ENCODE measurements at regions not wholly inside any gene's neighbourhood (a gene's known extent, or its start where the extent isn't known, plus 50 kb on each side); places are given as distances from the start of the nearest gene placed in this dataset.

DNA sequence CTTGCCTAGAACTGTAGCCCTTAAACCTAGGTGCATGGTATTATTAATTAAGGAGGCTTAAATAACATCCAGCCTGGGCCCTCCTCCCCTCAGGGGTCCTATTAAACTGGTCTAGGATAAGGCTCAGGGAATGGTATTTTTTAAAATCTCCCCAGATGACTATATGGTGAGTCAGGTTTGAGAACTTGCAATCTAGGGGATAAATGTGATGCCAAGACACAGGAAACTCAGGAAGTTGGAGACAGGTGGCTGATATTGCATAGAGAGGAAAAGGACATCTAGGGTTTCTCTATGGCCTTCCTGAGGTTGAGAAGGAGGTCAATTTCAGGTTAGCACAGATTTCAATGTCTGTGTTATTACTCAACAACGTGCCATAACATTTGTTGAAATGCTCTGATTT, 581.0 kb downstream of the TLE1 start:
- DNase-seq, result no peak

DNA sequence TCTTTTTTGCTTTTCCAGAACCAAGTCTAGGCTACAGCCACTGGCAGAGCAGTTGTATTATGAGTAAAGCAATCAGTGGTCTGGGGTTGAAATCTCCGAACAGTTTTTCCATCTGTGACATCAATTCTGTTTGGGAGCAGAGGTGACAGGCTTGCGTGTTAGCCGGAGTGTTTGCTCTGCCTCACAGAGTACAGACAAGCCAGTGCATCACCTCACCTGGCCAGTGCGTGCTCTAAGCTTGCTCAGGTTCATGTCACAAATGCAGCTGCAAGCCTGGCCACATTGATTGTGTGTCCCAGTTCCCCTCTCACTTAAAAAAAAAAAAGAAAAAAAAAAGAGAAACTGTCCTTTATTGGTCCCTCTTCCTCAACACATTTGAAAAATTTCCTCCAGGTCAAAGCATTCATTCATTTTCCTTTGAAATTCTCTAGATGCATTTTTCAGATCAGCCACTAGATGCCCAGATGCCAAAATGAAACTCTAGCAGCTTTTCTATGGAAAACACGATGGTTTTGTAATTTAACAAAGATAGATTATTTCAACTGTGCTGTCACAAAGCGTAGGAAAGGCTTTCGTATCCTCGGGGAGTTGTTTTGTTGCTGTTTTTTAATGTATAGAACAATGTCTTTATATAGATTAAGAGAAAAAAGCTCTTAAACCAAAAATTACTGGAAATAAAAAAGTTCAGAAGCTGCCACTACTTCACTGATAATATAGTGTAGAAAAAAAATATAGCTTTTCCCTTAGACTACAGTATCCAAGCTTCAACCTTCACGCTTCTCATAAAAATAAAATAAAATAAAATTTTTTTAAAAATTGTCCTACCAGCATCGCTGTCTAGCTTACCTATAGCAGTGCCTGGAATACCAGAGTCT, 585.5 kb downstream of the TLE1 start:
- peak; percentile 5 to 36 for DNase-seq

DNA sequence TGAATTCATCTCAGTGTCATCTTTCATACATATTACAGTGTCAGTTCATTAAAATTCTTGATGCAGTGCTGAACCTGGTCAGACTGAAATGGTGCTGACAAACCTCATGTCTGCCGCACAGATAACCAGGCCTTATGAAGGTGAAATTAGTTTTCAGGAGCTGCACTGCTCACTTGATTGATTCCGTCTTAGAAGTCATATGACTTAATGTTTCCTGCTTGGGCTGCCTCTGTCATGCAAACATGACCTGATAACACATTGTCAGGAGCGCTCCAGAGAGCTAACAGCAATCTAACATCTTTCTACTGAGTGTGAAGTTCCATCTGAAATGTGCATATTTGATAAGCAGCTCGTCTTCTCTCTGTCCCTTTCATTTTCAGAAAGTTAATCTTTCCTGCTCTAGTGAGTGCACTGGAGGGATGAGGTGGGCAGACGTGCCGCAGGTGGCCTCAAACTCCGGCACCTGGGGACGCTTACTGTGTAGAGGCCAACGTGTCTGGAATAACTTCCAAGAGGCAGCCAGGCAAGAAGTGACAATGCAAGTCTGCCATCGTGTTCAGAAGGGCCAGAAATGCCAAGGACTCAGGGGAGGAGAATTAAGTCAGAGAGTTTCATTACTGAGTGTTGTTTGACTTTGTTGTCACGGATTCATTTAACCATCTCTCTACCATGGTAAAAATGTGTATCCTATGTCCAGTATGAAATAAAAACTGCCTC, 592.1 kb downstream of the TLE1 start:
- DNase-seq, result no peak

DNA sequence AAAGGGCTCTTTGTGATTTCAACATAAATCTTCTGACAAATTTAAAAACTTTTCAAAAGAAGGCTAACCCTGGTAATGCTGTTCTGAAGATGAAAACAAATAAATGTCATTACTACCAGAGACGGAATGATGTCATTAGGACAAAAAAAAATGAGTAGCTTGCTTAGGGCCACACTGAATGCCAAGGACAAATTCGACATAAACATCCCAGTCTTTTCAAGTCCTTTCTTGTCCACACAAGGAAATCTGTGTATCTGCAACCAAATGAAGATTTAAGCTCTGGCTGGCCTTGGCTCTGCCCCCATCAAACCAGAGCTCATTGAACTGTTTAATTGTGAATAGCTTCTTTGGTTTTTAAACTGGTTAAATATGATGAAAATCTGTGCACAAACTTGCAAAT, 592.7 kb downstream of the TLE1 start:
- no peak for DNase-seq

DNA sequence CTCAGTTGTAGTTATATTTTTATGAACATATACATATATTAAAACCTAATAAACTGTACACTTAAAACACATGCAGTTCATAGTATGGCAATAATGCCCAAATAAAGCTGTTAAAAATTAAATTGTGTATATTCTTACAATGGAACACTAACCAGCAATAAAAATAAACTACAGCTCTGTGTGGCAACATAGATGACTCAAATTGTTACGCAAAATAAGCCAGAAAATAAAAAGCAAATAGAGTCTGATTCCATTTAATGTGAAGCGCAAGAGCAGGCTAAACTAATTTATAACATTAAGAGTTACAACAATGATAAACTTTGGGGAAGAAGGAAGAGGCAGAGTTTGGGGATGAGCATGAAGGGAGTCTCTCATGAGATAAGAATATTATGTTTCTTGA, 597.3 kb downstream of the TLE1 start:
- DNase-seq, result no peak

DNA sequence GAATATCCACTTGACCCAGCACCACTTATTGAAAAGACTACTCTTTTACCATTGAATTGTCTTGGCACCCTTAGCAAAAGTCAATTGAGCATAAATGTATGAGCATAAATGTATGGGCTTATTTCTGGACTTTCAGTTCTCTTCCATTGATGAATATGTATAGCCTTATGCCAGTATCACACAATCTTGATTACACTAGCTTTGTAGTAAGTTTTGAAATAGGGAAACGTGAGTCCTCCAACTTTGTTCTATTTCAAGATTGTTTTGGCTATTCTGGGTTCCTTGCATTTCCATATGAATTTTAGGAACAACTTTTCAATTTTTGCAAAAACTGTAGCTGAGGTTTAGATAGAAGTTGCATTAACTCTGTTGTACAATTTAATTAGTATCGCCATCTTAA, 601.0 kb downstream of the TLE1 start:
- no peak for DNase-seq

DNA sequence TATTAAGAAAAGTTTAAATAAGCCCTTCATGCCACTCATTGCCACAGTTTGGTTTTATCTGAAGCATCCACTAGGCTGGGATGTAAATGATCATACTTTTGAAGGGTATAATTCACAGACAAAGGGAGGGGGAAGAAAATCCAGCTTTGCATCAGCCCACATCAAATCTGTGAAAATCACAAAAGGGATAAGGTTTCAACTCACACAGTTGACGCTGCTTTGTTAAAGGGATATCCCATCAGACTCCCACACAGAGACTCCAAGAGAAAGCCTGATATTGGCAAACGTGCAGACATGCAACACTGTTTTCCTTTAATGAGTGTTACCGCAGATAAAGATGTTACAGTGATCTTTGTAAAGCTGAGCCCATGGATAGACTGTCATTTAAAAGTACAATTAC, 602.9 kb downstream of the TLE1 start:
- DNase-seq, result no peak

DNA sequence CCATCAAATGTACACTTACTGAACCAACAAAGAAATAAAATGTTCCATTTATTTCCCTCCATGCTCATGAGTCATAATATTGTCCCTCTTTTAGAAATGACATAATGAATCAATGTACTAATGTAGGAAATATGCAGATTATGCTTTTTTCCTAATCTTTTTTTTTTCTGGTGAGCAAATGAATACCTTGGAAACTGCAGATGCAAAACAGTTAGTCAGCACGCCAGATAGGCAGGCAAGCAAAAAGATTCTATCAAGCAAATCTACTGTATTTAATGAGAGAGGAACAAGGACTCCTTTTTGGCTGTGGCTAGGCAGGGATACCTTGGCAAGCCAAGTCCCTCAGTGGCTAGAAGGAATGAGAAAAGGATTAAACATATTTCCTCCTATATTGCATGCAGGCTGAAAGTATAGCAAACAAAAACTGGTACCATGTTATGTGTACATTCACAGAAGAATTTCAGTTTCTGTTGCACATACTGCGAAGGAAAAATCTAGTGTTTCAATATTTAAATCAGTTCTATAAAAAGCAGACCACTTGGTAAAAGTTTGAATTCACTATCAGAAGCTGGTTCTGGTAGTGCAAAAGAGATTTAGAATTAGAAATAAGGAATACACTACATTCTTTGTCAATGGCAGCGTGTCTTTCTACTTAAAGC, 605.4 kb downstream of the TLE1 start:
- no peak for DNase-seq

DNA sequence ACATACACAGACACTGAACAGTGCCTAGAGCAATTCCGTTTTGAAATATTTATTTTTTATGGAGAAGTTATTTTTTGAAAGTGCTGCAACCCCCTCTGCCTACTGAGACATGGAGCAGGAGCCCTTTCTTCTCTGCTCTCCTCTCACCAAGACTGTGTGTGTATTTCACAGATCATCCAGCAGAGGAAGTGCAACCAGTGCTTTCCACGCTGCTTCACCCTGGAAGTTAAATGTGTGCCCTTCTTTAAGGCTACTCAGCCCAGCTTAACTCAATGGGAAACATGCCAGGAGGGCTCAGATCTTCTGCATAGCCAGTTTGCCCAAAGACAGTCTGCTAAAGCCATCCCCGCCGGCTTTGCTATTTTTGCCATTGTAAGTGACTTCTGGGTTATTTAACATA, 606.3 kb downstream of the TLE1 start:
- DNase-seq, result no peak

DNA sequence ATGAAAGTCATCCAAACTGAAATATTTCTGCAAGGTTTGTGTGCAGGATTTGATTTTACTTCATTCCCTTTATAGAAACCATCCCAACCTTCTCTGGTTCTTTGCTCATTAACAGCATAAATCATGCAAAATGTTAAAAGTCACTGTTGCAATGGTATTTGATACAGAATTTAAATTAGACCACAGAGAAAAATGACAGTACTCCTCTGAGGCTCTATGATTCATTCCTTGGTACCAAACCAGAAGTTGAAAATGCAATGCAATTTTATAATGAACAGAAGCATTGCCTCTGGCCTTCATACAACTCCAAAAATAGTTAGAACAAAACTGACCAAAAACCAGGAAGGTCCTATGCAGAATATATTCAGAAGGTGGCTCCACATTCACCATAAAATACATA, 607.1 kb downstream of the TLE1 start:
- no peak for DNase-seq

DNA sequence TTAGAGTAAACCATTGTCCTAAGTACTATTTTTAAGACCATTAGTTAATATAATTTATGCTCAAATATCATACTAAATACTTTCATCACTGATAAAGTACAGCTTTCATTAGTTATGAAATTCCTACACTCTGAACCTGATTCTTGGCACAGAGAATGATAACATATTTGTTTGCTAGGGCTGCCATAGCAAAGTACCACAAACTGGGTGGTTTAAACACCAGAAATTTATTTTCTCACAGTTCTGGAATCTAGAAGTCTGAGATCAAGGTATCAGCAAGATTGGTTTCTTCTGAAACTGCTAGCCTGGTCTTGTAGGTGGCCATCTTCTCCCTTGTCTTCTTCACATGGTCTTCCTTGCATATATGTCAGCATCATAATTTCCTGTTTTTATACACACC, 608.4 kb downstream of the TLE1 start:
- no peak for DNase-seq

DNA sequence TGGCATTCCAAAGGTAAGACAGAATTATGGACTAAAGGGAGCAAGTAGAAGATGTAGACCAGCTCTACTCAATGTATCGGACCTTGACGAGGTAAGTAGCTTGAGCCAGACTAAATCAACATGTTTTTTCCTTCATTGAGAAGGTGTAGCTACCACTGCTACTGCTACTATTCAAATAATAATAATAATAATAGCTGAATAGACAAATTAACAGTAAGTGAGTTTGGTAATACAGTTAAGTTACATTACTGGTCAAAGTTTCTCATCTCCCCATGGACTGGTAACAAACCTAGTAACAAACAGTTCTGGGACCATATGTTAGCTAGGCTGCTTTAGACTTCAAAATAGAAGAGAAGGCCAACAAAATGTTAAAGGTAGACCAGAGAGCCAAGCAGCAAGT, 609.2 kb downstream of the TLE1 start:
- no peak for DNase-seq

DNA sequence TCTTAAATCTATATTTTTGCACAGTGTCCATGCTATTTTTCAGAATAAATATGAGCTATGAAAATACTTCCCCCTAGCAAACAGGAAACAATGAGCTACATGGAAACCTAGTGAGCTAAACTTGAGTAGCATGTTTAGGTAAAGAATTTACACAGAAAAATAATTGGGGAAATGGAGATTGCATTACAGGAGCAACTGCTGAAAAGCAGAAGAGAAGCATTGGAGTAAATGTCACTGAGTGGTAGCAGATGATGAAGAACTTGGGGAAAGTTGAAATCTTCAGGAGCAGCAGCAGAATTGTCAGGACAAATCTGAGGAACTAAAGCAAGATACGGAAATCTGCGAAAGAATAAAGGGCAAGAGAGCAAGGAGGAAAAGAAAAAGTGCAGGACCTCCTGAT, 610.3 kb downstream of the TLE1 start:
- no peak for DNase-seq

DNA sequence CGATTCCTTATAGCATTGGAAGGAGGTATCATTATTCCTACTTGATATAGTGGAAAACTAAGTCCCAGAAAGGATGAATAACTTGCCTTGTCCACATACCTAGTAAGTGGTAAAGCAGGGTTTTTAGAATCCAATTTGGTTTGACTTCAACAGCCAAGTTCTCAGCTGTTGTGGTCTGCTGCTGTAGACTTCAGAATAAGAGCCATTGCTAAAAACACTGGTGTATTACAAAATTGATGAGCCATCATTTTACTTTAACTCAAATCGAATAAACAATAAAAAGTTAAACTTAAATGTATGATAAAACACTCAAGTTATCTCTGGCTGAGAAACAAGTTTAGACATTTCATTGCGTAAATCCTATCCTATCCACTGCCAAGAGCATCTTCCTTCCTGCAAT, 610.8 kb downstream of the TLE1 start:
- DNase-seq, result no peak

DNA sequence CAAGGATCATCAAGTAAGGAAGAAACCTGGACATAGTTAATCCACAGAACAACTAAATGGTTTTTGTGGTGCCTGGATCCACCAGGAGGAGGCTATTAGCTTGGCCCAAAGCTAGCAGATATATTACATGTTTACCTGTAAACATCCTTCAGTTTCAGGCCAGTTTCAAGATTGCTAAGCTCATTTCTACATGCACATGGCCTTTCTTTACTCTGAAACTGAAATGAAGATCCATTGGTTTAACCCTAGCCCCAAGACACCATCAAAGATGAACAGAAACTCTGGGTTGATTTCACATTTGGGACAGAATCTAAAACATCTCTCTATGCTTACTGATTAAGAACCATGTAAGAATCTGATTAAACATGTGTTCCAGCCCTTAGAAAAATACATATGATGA, 611.8 kb downstream of the TLE1 start:
- no peak for DNase-seq

DNA sequence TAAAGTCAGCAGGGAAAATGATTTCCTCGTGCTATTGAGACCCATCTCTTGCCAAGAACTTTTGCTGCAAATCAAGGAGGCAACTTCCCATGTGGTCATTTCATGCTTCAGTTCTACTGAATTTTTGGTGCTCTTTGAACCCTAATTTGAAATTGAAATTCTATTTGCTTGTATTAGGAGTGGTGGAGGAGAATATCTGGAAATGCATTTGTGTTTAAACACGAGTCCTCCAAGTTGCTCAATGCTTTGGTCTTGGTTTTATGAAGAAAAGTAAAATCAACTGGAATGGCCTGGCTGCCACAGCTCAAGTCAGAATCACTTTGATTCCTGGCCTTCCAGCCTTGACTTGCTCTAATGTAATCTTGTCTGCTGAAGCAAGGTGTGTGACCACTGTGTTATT, 613.2 kb downstream of the TLE1 start:
- DNase-seq, result no peak

DNA sequence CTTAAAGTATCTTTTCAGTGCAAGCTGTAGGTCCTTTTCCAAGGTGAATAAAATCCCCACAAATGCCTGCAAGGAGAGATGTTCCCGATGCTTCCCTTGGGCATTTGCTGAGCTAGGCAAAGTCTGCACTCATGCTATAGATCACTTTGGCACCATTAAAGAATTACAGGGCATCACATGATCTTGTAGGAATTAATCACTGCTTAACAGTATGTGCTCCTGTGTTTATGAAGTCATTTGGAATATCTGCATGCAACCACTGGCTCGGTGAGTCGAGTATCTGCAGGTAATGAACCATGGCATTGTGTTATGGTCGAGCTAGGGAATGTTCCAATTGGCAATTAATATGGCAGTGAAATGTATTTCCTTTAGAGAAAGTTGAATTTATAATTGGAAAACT, 615.1 kb downstream of the TLE1 start:
- DNase-seq, result no peak

DNA sequence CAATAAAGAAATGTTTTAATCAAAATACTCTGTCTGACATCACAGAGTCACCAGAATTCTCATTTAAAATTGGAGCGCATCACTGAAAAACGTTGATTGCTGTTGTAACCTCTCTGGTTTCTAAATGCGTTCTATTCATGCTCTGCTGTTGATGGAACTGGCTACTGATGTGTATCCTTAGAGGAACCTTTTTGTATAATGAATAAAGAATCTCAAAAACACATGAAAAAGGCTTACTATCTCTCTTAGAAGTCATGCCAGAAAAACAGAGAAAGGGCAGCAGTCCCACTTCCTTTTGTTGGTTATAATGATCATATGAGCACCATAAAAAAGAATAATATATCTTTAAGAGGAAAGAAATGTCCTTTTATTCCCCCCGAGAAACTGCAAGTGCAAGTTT, 615.5 kb downstream of the TLE1 start:
- no peak for DNase-seq

DNA sequence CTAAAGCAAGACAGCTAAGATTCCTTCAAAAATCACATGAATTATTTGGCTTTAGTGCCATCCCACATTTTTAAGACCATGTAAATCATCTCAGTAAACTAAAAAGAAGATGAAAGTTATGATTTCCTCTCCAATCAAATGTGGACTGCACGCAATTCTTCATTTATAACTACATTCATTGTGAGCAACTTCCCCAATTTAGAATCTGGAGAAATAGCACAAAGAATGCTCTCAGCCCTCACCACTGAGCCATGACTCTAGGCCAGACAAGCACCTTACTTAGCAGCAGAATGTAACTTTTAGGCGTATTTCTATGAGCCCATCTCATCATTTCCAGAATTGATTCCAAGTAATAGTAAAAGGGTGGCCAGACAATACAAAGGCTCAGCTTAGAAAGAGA, 616.6 kb downstream of the TLE1 start:
- DNase-seq, result no peak

DNA sequence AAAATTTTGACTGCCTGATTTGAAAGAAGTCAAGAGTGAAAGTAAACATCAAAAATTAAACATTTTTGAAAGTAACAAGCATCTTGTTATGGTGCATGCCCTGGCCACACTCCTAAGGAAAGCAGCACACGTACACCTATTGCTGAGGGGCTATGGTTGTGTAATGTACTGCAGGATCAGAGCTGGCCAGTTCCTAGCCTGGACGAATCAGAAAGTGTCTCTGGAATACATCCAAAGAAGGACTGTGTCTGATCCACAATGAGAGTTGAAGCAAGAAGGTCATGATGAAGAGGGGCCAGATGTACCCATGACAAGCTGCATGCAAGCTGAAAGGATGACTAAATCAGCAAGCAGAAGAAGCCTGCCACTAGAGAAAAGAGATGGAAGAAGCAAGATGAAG, 618.2 kb downstream of the TLE1 start:
- DNase-seq, result no peak

DNA sequence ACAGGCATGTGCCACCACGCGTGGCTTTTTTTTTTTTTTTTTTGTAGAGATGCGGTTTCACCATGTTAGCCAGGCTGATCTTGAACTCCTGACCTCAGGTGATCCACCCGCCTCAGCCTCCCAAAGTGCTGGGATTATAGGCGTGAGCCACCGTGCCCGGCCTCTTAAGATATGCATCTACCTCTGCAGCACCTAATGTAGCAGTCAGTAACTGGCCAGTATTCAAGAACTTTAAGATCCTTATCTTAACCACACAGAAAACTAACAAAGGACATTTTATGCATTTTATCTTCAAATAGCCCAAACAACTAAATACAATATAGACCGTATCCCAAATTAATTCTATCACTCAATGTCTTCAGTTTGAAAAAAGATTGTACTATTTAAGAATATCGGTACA, 618.7 kb downstream of the TLE1 start:
- DNase-seq, result no peak

DNA sequence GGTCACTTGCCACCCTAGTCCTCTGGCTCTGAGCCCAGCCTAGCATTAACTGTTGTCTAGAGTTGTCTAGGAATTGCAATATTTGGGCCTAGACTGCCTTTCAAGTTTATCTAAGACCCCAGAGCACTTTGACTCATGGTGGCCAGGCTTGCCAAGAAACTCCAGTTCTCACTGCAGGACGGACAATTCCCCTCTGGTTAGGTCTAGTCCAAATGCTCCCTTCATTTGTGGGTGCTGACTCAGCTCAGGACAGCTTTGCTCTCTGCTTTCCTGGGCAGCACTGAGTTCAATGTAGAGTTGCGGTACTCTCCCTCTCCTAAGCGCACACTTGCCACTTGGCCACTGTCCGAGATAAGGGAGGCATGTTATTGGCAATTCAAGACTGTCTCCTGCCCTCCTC, 619.4 kb downstream of the TLE1 start:
- DNase-seq, result no peak

DNA sequence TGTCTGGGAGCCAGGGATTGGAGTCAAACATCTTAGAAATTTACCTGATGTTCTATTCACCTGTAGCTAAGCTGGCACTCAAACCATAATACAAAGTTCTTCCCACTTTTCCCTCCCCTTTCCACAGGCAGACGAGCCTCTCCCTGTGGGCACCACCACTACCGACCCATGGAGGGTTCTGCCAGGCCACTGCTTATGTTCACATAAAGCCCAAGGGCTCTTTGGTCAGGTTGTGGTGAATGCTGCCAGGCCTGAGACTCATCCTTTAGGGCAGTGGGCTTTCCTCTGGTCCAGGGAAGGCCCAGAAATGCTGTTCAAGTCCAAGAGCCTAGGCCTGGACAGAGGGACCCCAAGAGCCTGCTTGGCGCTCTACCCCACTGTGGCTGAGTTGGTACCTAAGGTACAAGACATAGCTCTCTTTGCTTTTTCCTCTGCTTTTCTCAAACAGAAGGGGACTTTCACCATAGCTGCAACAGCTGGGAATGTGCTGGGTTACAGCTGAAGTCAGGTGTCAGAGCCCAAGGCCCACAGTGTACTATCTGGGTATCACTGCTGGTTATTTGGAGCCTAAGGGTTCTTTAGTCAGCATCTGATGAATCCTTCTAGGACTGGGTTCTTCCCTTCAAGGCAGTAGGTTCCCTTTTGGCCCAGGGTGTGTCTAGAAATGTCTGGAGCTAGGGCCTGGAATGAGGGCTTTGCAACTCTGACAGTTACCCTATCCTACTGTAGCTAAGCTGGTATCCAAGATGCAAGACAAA, 620.1 kb downstream of the TLE1 start:
- DNase-seq, result no peak

Measured in SHP77 (cell line).